ENCODE measurements at regions not wholly inside any gene's neighbourhood (a gene's known extent, or its start where the extent isn't known, plus 50 kb on each side); places are given as distances from the start of the nearest gene placed in this dataset.

DNA sequence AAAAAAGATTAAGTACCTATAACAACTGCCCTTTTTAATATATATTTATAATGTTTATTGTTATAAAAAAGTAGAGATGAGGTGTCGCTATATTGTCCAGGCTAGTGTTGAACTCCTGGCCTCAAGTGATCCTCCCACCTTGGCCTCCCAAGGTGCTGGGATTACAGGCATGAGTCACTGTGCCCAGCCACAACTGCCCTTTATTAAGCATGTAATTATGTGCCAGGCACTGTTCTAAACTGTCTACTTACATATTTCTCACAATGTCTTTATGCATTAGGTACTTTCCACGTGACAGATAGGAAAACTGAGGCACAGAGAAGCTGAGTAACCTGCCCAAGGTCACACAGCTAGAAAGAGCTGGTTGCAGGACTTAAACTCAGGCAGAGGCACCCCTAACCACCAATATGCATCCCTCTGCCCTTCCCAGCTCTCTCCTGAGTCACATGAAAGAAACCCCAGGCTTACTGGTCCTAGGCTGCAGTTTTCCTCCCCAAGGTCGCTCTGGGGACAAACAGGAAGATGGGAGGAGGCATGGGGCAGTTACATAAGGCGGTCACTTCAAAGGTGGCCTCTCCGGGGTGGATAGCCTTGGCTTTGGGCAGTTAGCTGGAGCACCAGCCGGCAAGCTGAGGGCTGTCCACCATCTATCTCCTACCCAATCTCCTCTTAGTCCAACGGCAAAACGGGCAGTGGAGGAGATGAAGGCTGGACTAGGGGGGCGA, 54.6 kb upstream of the TBX3 start (continued):
- TF ChIP-seq USF2 (IDR thresholded peaks at IDR 0.05; ENCODE audit: low read length) (no peak), TBP (IDR thresholded peaks at IDR 0.05; ENCODE audit: low read depth, low read length) (no peak)
- TF ChIP-seq, protein P1, sequence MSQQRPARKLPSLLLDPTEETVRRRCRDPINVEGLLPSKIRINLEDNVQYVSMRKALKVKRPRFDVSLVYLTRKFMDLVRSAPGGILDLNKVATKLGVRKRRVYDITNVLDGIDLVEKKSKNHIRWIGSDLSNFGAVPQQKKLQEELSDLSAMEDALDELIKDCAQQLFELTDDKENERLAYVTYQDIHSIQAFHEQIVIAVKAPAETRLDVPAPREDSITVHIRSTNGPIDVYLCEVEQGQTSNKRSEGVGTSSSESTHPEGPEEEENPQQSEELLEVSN (IDR thresholded peaks at IDR 0.05) = no peak

Data from H1 (cell line).